ENCODE measurements at regions not wholly inside any gene's neighbourhood (a gene's known extent, or its start where the extent isn't known, plus 50 kb on each side); places are given as distances from the start of the nearest gene placed in this dataset.

GRCh38 chr14:71498212-71498611, 434.0 kb upstream of the RGS6 start:
- CTCF ChIA-PET: no interaction called here
- peaks cover 86% of the 10 kb centered on the region for H3K79me2 ChIP-seq (ENCODE audit: low read depth)
- POLR2A ChIA-PET (ENCODE audit: unreplicated experiment): no interaction called here

GRCh38 chr14:71499018-71499417, 433.2 kb upstream of the RGS6 start:
- CTCF ChIA-PET: no interaction called here

More at GRCh38 chr14:71498212-71498611, 434.0 kb upstream of the RGS6 start:
- Histone ChIP-seq H3K9me3 (ENCODE audit: insufficient read depth, low read depth) (no peaks in the 10 kb centered on the region), H2AFZ (no peak overlapping the region), H3F3A (ENCODE audit: insufficient read depth, low read depth) (peaks cover 26% of the 10 kb centered on the region; the same call in 1 of the 2 replicates), H3K27me3 (ENCODE audit: insufficient read depth, low read depth) (no peaks in the 10 kb centered on the region), H3K9me2 (ENCODE audit: insufficient read depth) (no peaks in the 10 kb centered on the region), H3K36me3 (ENCODE audit: low read depth) (no peaks in the 10 kb centered on the region), H3K27ac (no peak overlapping the region), H4K20me1 (ENCODE audit: insufficient read depth) (peaks cover 39% of the 10 kb centered on the region), H3K4me1 (replicated peaks; ENCODE audit: insufficient read depth) (0 out of 2 replicates have a peak, but pooled peaks cover 9% of the 10 kb centered on the region), H3K4me3 (no peak overlapping the region), H3K4me2 (no peak overlapping the region)
- BruUV-seq (replicated peaks): no TSS peak
- intact Hi-C loops (cut with micrococcal nuclease; ENCODE audit: unreplicated experiment): no loop called here
- no peak for DNase-seq
- TF ChIP-seq CTCF (conservative IDR thresholded peaks at IDR 0.05) (no peak), EZH2 (IDR thresholded peaks at IDR 0.05; ENCODE audit: low read depth) (no peak)

GRCh38 chr14:71507681-71508080, 424.5 kb upstream of the RGS6 start:
- H3K4me1 ChIP-seq (replicated peaks; ENCODE audit: insufficient read depth): no peaks in the 10 kb centered on the region
- peaks cover 14% of the 10 kb centered on the region; the same call in 1 of the 2 replicates for H4K20me1 ChIP-seq (ENCODE audit: insufficient read depth)
- no peaks in the 10 kb centered on the region for H3K9me3 ChIP-seq (ENCODE audit: insufficient read depth, low read depth)
- H3K4me3 ChIP-seq: no peak overlapping the region
- no peaks in the 10 kb centered on the region for H3K27me3 ChIP-seq (ENCODE audit: insufficient read depth, low read depth)
- H3K4me2 ChIP-seq: no peak overlapping the region
- H3K36me3 ChIP-seq (ENCODE audit: low read depth): no peaks in the 10 kb centered on the region; the same call in 1 of the 2 replicates
- POLR2A ChIA-PET (ENCODE audit: unreplicated experiment): interaction anchor here (0.6 kb wide), 1 partner anchor 1284 kb away, joined by 3 read pairs; no protein-coding TSS in a partner anchor
- no peak overlapping the region for H2AFZ ChIP-seq
- no TSS peak for BruUV-seq (replicated peaks)
- DNase-seq: no peak
- H3K9me2 ChIP-seq (ENCODE audit: insufficient read depth): no peaks in the 10 kb centered on the region
- peaks cover 62% of the 10 kb centered on the region for H3K79me2 ChIP-seq (ENCODE audit: low read depth)
- H3K27ac ChIP-seq: no peak overlapping the region
- peaks cover 34% of the 10 kb centered on the region for H3F3A ChIP-seq (ENCODE audit: insufficient read depth, low read depth)
- CTCF ChIA-PET: no interaction called here
- intact Hi-C loops (cut with micrococcal nuclease; ENCODE audit: unreplicated experiment): no loop called here
- TF ChIP-seq CTCF (conservative IDR thresholded peaks at IDR 0.05) (no peak), EZH2 (IDR thresholded peaks at IDR 0.05; ENCODE audit: low read depth) (no peak)

More at GRCh38 chr14:71499018-71499417, 433.2 kb upstream of the RGS6 start:
- intact Hi-C loops (cut with micrococcal nuclease; ENCODE audit: unreplicated experiment): no loop called here
- Histone ChIP-seq H3K4me3 (no peak overlapping the region), H3K36me3 (ENCODE audit: low read depth) (no peaks in the 10 kb centered on the region), H3K9me2 (ENCODE audit: insufficient read depth) (no peaks in the 10 kb centered on the region), H3K27me3 (ENCODE audit: insufficient read depth, low read depth) (no peaks in the 10 kb centered on the region), H3K9me3 (ENCODE audit: insufficient read depth, low read depth) (no peaks in the 10 kb centered on the region), H4K20me1 (ENCODE audit: insufficient read depth) (peaks cover 38% of the 10 kb centered on the region), H3F3A (ENCODE audit: insufficient read depth, low read depth) (peaks cover 34% of the 10 kb centered on the region; the same call in 1 of the 2 replicates), H2AFZ (no peak overlapping the region), H3K79me2 (ENCODE audit: low read depth) (peaks cover 81% of the 10 kb centered on the region), H3K4me2 (no peak overlapping the region), H3K27ac (no peak overlapping the region), H3K4me1 (replicated peaks; ENCODE audit: insufficient read depth) (0 out of 2 replicates have a peak, but pooled peaks cover 9% of the 10 kb centered on the region)
- no peak for TF ChIP-seq EZH2 (IDR thresholded peaks at IDR 0.05; ENCODE audit: low read depth)
- no peak for TF ChIP-seq CTCF (conservative IDR thresholded peaks at IDR 0.05)
- BruUV-seq (replicated peaks): no TSS peak
- POLR2A ChIA-PET (ENCODE audit: unreplicated experiment): no interaction called here
- DNase-seq: no peak

All from PC-9 (cell line).